MM.1S (cell line): ENCODE measurements at regions not wholly inside any gene's neighbourhood (a gene's known extent, or its start where the extent isn't known, plus 50 kb on each side); places are given as distances from the start of the nearest gene placed in this dataset.
"Not testable (repeated sequence)": the region's sequence is repeated elsewhere in the genome, so short reads cannot be mapped to it uniquely, and the experiment has no call there.

Experiments used
- DNase-seq: peaks from one replicate; pipeline ENCODE4 v3.0.0-alpha.2; 2015
- H2AFZ ChIP-seq: fragments of 300-600 bp; sonication (generic); 2 replicates; pipeline ENCODE4 v1.6.0; 2016; ENCODE audit warnings: antibody characterized with exemption, low read length
- H3F3A ChIP-seq: fragments of 300-600 bp; sonication (generic); 2 replicates; pipeline ENCODE4 v1.6.1; 2016; ENCODE audit warnings: mild to moderate bottlenecking, antibody characterized with exemption, low read length, moderate library complexity, mixed read lengths; ENCODE audit not compliant: insufficient read depth
- H3K27ac ChIP-seq: fragments of 300-600 bp; sonication (generic); 2 replicates; pipeline ENCODE4 v1.5.1; 2016; ENCODE audit warnings: mild to moderate bottlenecking, low read length
- H3K27me3 ChIP-seq: fragments of 300-600 bp; sonication (generic); replicated peaks from 2 replicates; pipeline ENCODE4 v1.6.0; 2016; ENCODE audit warnings: low read length; ENCODE audit not compliant: insufficient read depth
- H3K36me3 ChIP-seq: fragments of 300-600 bp; sonication (generic); replicated peaks from 2 replicates; pipeline ENCODE4 v1.6.1; 2016; ENCODE audit warnings: mild to moderate bottlenecking, low read length, mixed read lengths; ENCODE audit not compliant: insufficient read depth
- H3K4me1 ChIP-seq: fragments of 300-600 bp; sonication (generic); 2 replicates; pipeline ENCODE4 v1.6.1; 2016; ENCODE audit warnings: low read length, mixed read lengths
- H3K4me2 ChIP-seq: fragments of 300-600 bp; sonication (generic); 2 replicates; pipeline ENCODE4 v1.6.0; 2016; ENCODE audit warnings: low read depth, low read length
- H3K4me3 ChIP-seq: fragments of 300-600 bp; sonication (generic); 2 replicates; pipeline ENCODE4 v1.5.1; 2016; ENCODE audit warnings: low read length, mixed read lengths
- H3K79me2 ChIP-seq: fragments of 300-600 bp; sonication (generic); 2 replicates; pipeline ENCODE4 v1.6.1; 2016; ENCODE audit warnings: mixed run types, low read length, mixed read lengths
- H3K9ac ChIP-seq: fragments of 300-600 bp; sonication (generic); 2 replicates; pipeline ENCODE4 v1.6.1; 2016; ENCODE audit warnings: low read length, mixed read lengths
- H3K9me2 ChIP-seq: fragments of 300-600 bp; sonication (generic); replicated peaks from 2 replicates; pipeline ENCODE4 v1.6.1; 2016; ENCODE audit warnings: mild to moderate bottlenecking, low read length, mixed read lengths; ENCODE audit not compliant: insufficient read depth
- H3K9me3 ChIP-seq: fragments of 300-600 bp; sonication (generic); replicated peaks from 2 replicates; pipeline ENCODE4 v1.6.1; 2016; ENCODE audit warnings: mild to moderate bottlenecking, low read length, mixed read lengths; ENCODE audit not compliant: insufficient read depth
- H4K20me1 ChIP-seq: fragments of 300-600 bp; sonication (generic); 2 replicates; pipeline ENCODE4 v1.6.1; 2016; ENCODE audit warnings: mild to moderate bottlenecking, low read length, moderate library complexity, mixed read lengths; ENCODE audit not compliant: insufficient read depth
- CTCF ChIP-seq: fragments of 300-600 bp; sonication (generic); IDR thresholded peaks from 2 replicates; pipeline ENCODE4 v1.5.1; 2016; ENCODE audit warnings: antibody characterized with exemption, low read length, mixed read lengths
- EZH2 ChIP-seq: fragments of 300-600 bp; sonication (generic); optimal IDR thresholded peaks from 2 replicates; pipeline ENCODE3; 2017; ENCODE audit warnings: low read depth, mild to moderate bottlenecking, antibody characterized with exemption, low read length, mixed read lengths
- EZH2phosphoT487 ChIP-seq: fragments of 300-600 bp; sonication (generic); IDR thresholded peaks from 2 replicates; pipeline ENCODE4 v1.6.1; 2018; ENCODE audit warnings: antibody characterized with exemption, low read length

DNA sequence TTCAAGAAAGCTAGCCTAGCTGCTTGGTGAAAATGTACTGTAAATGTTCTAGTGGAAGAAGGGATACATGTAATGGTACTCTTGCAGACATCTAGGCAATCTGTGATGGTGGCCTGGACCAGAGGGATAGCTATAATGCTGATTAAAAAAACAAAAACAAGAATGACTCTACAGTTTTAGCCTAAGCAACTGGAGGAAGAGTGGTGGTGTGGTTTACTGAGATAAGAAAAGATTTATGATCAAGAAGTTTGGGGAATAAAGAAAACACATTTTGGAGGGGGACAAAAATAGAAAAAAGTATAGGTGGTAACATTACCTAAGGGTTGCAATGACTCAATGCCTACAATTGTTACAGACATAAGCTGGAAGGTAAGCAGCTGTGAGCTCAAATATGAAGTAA, 1080.7 kb upstream of the CELF4 start:
- Histone ChIP-seq H3K36me3 (no peaks in the 10 kb centered on the region), H3K9me2 (no peaks in the 10 kb centered on the region), H3K27ac (no peak overlapping the region), H3K4me3 (no peak overlapping the region), H3F3A (no peaks in the 10 kb centered on the region), H4K20me1 (no peaks in the 10 kb centered on the region), H3K79me2 (no peaks in the 10 kb centered on the region), H3K9me3 (no peaks in the 10 kb centered on the region), H3K27me3 (no peaks in the 10 kb centered on the region), H3K4me2 (no peak overlapping the region), H3K4me1 (no peaks in the 10 kb centered on the region), H2AFZ (no peak overlapping the region), H3K9ac (no peak overlapping the region)
- TF ChIP-seq EZH2phosphoT487 (no peak), CTCF (no peak), EZH2 (no peak)
- no peak for DNase-seq

GRCh38 chr18:38644875-38645641, 1079.5 kb upstream of the CELF4 start:
- no peaks in the 10 kb centered on the region for H3K4me1 ChIP-seq
- H3K4me3 ChIP-seq: no peak overlapping the region
- H3K27ac ChIP-seq: no peak overlapping the region
- H3F3A ChIP-seq: no peaks in the 10 kb centered on the region
- TF ChIP-seq EZH2phosphoT487 (no peak), EZH2 (no peak), CTCF (no peak)
- DNase-seq: no peak
- no peak overlapping the region for H3K9ac ChIP-seq
- H3K9me3 ChIP-seq: no peaks in the 10 kb centered on the region
- no peaks in the 10 kb centered on the region for H4K20me1 ChIP-seq
- no peaks in the 10 kb centered on the region for H3K79me2 ChIP-seq
- no peak overlapping the region for H3K4me2 ChIP-seq
- H3K36me3 ChIP-seq: no peaks in the 10 kb centered on the region
- no peaks in the 10 kb centered on the region for H3K27me3 ChIP-seq
- H2AFZ ChIP-seq: no peak overlapping the region
- no peaks in the 10 kb centered on the region for H3K9me2 ChIP-seq

DNA sequence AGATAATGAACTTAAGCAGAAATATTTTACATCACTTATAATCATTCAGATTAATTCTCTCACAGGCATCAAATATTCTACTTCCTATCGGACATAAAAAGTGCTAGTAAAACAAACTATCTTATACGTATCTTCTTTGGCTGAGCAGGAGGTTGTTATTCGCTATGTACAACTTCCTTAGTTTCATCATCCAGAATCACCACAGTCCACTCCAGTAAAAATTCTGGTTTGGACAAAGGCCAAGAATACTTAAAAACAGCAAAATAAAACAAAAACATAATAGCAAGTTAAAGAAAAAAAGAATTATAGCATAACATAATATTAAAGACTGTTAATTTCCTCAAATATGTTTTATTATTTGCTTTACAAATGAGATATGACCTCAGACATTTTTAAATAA, 1077.1 kb upstream of the CELF4 start:
- no peak overlapping the region for H3K4me3 ChIP-seq
- no peaks in the 10 kb centered on the region for H3K4me1 ChIP-seq
- no peak overlapping the region for H3K27ac ChIP-seq
- H2AFZ ChIP-seq: no peak overlapping the region
- H4K20me1 ChIP-seq: no peaks in the 10 kb centered on the region
- no peaks in the 10 kb centered on the region for H3K79me2 ChIP-seq
- H3K36me3 ChIP-seq: no peaks in the 10 kb centered on the region
- H3K9me2 ChIP-seq: no peaks in the 10 kb centered on the region
- H3K9me3 ChIP-seq: no peaks in the 10 kb centered on the region
- H3K9ac ChIP-seq: no peak overlapping the region
- no peak for DNase-seq
- no peaks in the 10 kb centered on the region for H3K27me3 ChIP-seq
- no peak for TF ChIP-seq EZH2
- TF ChIP-seq CTCF: no peak
- TF ChIP-seq EZH2phosphoT487: no peak
- H3K4me2 ChIP-seq: no peak overlapping the region
- H3F3A ChIP-seq: no peaks in the 10 kb centered on the region

- not testable (repeated sequence) for DNase-seq
These were observed 1074.1 kb upstream of the CELF4 start for GRCh38 chr18:38639700-38640099.

More at GRCh38 chr18:38639700-38640099, 1074.1 kb upstream of the CELF4 start:
- not testable (repeated sequence) for H3K27ac ChIP-seq, H2AFZ ChIP-seq, H4K20me1 ChIP-seq, H3K9ac ChIP-seq, H3K9me2 ChIP-seq, H3K4me3 ChIP-seq, H3K4me2 ChIP-seq, H3K4me1 ChIP-seq, H3K9me3 ChIP-seq, H3F3A ChIP-seq, H3K27me3 ChIP-seq, H3K36me3 ChIP-seq, H3K79me2 ChIP-seq
